HG03103 (cell line): ENCODE measurements at regions not wholly inside any gene's neighbourhood (a gene's known extent, or its start where the extent isn't known, plus 50 kb on each side); places are given as distances from the start of the nearest gene placed in this dataset.
"Not testable (repeated sequence)": the region's sequence is repeated elsewhere in the genome, so short reads cannot be mapped to it uniquely, and the experiment has no call there.

Experiments
- ATAC-seq: cut with Tn5 transposase; IDR thresholded peaks from one replicate; pipeline ENCODE4 v1.9.1; 2021; ENCODE audit warnings: low read depth; ENCODE audit not compliant: unreplicated experiment

GRCh38 chr1:187763976-187764375, 935.2 kb downstream of the PLA2G4A start:
- no peak for ATAC-seq

GRCh38 chr1:187771396-187771795, 942.6 kb downstream of the PLA2G4A start:
- ATAC-seq, result no peak

- ATAC-seq, result no peak
Observed at GRCh38 chr1:187773168-187773567, 944.4 kb downstream of the PLA2G4A start.

- ATAC-seq, result no peak
Observed at GRCh38 chr1:187787736-187788135, 959.0 kb downstream of the PLA2G4A start.

- ATAC-seq, result no peak
Observed at GRCh38 chr1:187788718-187789117, 960.0 kb downstream of the PLA2G4A start.

GRCh38 chr1:187790724-187791123, 962.0 kb downstream of the PLA2G4A start:
- no peak for ATAC-seq

- ATAC-seq, result no peak
Observed at GRCh38 chr1:187794561-187794960, 965.8 kb downstream of the PLA2G4A start.

GRCh38 chr1:187809549-187809948, 980.8 kb downstream of the PLA2G4A start:
- ATAC-seq, result no peak

- ATAC-seq, result no peak
Observed at GRCh38 chr1:187816646-187817045, 987.9 kb downstream of the PLA2G4A start.

GRCh38 chr1:187817782-187818181, 989.0 kb downstream of the PLA2G4A start:
- no peak for ATAC-seq

- no peak for ATAC-seq
Observed at GRCh38 chr1:187819086-187819485, 990.3 kb downstream of the PLA2G4A start.

GRCh38 chr1:187836557-187836956, 1007.8 kb downstream of the PLA2G4A start:
- ATAC-seq, result no peak

GRCh38 chr1:187837787-187838186, 1009.0 kb downstream of the PLA2G4A start:
- ATAC-seq, result no peak

GRCh38 chr1:187838335-187839293, 1009.9 kb downstream of the PLA2G4A start:
- ATAC-seq, result no peak

GRCh38 chr1:187839873-187840272, 1011.1 kb downstream of the PLA2G4A start:
- ATAC-seq, result no peak

- ATAC-seq, result no peak
Observed at GRCh38 chr1:187840557-187840956, 1011.8 kb downstream of the PLA2G4A start.

- ATAC-seq, result no peak
Observed at GRCh38 chr1:187842406-187843165, 1013.8 kb downstream of the PLA2G4A start.

- ATAC-seq, result no peak
Observed at GRCh38 chr1:187844313-187844712, 1015.6 kb downstream of the PLA2G4A start.

GRCh38 chr1:187847531-187847930, 1018.8 kb downstream of the PLA2G4A start:
- no peak for ATAC-seq

GRCh38 chr1:187848321-187848720, 1019.6 kb downstream of the PLA2G4A start:
- no peak for ATAC-seq

GRCh38 chr1:187850146-187850545, 1021.4 kb downstream of the PLA2G4A start:
- not testable (repeated sequence) for ATAC-seq
